Subcutaneous abdominal adipose tissue (tissue), 5 donors: ENCODE measurements at regions not wholly inside any gene's neighbourhood (a gene's known extent, or its start where the extent isn't known, plus 50 kb on each side); places are given as distances from the start of the nearest gene placed in this dataset.

ENCODE experiments used
- H3K27ac ChIP-seq: one replicate; pipeline ENCODE4 v1.7.0; 2013; ENCODE audit warnings: low read depth, mild to moderate bottlenecking, inconsistent platforms, low read length, moderate library complexity
- H3K27me3 ChIP-seq, 5 donors: one replicate each; pipeline ENCODE4 v1.7.0; 2013; ENCODE audit warnings: low read length in 5 of 5, inconsistent platforms in 1 of 5; ENCODE audit not compliant: control insufficient read depth in 5 of 5, insufficient read depth in 4 of 5
- H3K36me3 ChIP-seq, 5 donors: one replicate each; pipeline ENCODE4 v1.7.0; 2013; ENCODE audit warnings: low read length in 5 of 5; ENCODE audit not compliant: control insufficient read depth in 5 of 5, insufficient read depth in 5 of 5
- H3K4me1 ChIP-seq, 5 donors: one replicate each; pipeline ENCODE4 v1.7.0; 2013; ENCODE audit warnings: low read length in 5 of 5, mild to moderate bottlenecking in 3 of 5, moderate library complexity in 1 of 5; ENCODE audit not compliant: control insufficient read depth in 5 of 5, insufficient read depth in 5 of 5
- H3K4me3 ChIP-seq, 5 donors: one replicate each; pipeline ENCODE4 v1.7.0; 2013; ENCODE audit warnings: low read length in 5 of 5, low read depth in 1 of 5
- H3K9ac ChIP-seq, 5 donors: one replicate each; pipeline ENCODE4 v1.7.0; 2013; ENCODE audit warnings: low read length in 5 of 5, mild to moderate bottlenecking in 4 of 5, moderate library complexity in 3 of 5
- H3K9me3 ChIP-seq, 5 donors: one replicate each; pipeline ENCODE4 v1.7.0; 2013; ENCODE audit warnings: low read length in 5 of 5; ENCODE audit not compliant: control insufficient read depth in 5 of 5
- donor health status: healthy.
- donor health status: healthy.
- donor health status: healthy.
- donor health status: healthy.
- donor health status: healthy.

- Histone ChIP-seq H3K36me3 (no peaks in the 10 kb centered on the region), H3K4me3 (no peak overlapping the region), H3K9me3 (no peaks in the 10 kb centered on the region), H3K27ac (no peak overlapping the region), H3K4me1 (peaks cover 10 to 42% (median 38%) of the 10 kb centered on the region in 5 donors), H3K27me3 (no peaks in the 10 kb centered on the region), H3K9ac (no peak overlapping the region)
Measured at GRCh38 chr5:39505363-39505762, 80.6 kb upstream of the DAB2 start.

GRCh38 chr5:39503155-39503554, 78.4 kb upstream of the DAB2 start:
- Histone ChIP-seq H3K4me3 (no peak overlapping the region), H3K36me3 (no peaks in the 10 kb centered on the region), H3K4me1 (peaks cover 10 to 49% (median 42%) of the 10 kb centered on the region in 5 donors), H3K27ac (peak overlapping the region; percentile 82), H3K27me3 (no peaks in the 10 kb centered on the region), H3K9ac (no peak overlapping the region), H3K9me3 (no peaks in the 10 kb centered on the region)

DNA sequence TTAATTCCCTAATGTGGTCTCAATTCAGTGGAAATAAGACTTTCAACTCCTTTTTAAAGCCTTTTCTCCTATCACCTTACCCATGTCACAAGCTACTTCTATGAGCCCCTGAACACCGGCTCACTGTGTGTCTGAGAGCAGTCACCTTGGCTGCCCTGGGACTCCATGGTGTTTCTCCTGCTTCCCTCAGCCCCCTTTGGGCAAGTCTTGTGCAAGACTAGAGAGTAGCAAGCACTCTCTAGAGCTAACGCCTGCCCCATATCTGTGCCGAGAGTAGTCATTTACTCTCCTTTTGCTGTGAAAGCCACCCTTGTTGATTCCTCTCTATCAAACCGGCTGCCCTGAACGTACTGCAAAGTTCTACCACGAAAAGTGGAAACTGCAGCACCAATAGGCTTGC, 77.9 kb upstream of the DAB2 start:
- peak overlapping the region; percentile 82 for H3K27ac ChIP-seq
- H3K4me1 ChIP-seq: peaks cover 10 to 53% (median 45%) of the 10 kb centered on the region in 5 donors
- H3K4me3 ChIP-seq: peak overlapping the region in 1 of 5 donors; percentile 36
- H3K9me3 ChIP-seq: no peaks in the 10 kb centered on the region
- peak overlapping the region in 3 of 5 donors; percentile 23 to 57 (median 44) for H3K9ac ChIP-seq
- H3K36me3 ChIP-seq: no peaks in the 10 kb centered on the region
- H3K27me3 ChIP-seq: no peaks in the 10 kb centered on the region

- no peaks in the 10 kb centered on the region for H3K9me3 ChIP-seq
- H3K4me1 ChIP-seq: peaks cover 10 to 51% (median 38%) of the 10 kb centered on the region in 5 donors
- no peak overlapping the region for H3K4me3 ChIP-seq
- peak overlapping the region; percentile 82 for H3K27ac ChIP-seq
- no peaks in the 10 kb centered on the region for H3K36me3 ChIP-seq
- peak overlapping the region in 2 of 5 donors; percentile 57 to 59 for H3K9ac ChIP-seq
- no peaks in the 10 kb centered on the region for H3K27me3 ChIP-seq
Measured at GRCh38 chr5:39501397-39501796, 76.6 kb upstream of the DAB2 start.

DNA sequence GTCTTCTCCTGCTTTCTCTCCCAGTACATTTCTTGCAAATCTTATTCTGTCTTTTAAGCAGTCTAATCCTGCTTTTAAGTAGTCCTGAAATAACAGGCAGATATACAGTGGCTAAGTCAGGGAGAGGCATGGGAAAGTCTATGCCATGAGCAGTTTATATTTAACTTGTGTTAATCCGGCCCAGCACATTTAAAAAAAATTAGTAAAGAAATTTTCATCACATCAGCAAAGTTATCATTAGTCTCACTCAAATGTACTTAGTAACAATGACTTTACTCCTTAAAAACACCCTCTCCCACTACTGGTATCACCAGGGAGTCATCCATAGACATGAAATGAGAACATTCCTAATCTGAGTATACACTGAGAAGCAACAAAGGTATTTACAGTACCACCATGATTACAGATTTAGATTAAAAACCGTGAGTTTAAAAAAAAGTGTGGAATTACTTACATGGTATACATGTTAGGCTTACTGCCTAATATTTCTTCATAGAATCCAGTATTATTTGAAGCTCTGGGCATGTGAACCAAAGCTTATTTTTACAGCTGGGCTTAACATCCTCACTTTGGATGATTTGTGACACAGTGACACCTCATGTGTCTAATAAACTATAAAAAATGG, 75.9 kb upstream of the DAB2 start:
- Histone ChIP-seq H3K9me3 (no peaks in the 10 kb centered on the region), H3K27ac (no peak overlapping the region), H3K9ac (no peak overlapping the region), H3K36me3 (no peaks in the 10 kb centered on the region), H3K4me1 (peaks cover 10 to 47% (median 35%) of the 10 kb centered on the region in 5 donors), H3K4me3 (no peak overlapping the region), H3K27me3 (no peaks in the 10 kb centered on the region)

DNA sequence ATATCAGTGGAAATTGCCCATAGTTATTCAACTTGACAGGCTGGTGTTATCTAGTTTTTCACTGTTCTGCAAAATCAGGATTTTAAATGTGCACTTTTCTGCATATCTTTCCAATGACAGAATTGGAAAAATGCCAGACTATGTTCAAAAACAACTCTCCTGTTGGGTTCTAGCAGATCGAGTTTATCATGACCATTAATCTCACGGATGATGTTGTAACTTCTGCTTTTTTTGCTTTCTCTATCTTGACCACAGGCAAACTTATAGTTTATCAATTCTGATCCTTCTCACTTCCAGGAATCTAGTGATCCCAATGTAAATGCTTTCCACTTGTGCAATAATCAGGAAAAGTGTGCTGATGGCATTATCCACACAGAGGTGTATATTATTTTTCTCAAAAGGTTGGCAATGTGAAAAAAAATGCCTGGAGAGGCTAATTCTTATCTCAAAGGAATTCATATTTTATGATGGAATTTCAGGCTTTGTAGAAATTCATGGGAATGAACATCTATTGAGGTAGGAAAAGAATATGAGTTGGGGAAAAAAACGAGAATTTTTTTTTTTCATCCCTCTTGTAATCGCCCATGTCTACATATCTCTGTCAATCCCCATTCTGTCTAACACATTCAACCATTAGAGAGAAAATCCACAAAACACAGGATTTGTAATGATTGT, 73.6 kb upstream of the DAB2 start:
- Histone ChIP-seq H3K4me1 (peaks cover 10 to 55% (median 45%) of the 10 kb centered on the region in 5 donors), H3K27ac (no peak overlapping the region), H3K9me3 (no peaks in the 10 kb centered on the region), H3K36me3 (no peaks in the 10 kb centered on the region), H3K4me3 (no peak overlapping the region), H3K9ac (no peak overlapping the region), H3K27me3 (no peaks in the 10 kb centered on the region)

- H3K4me3 ChIP-seq: no peak overlapping the region
- no peaks in the 10 kb centered on the region for H3K9me3 ChIP-seq
- H3K4me1 ChIP-seq: peaks cover 5 to 44% (median 34%) of the 10 kb centered on the region in 5 donors
- H3K9ac ChIP-seq: no peak overlapping the region
- no peaks in the 10 kb centered on the region for H3K27me3 ChIP-seq
- H3K27ac ChIP-seq: no peak overlapping the region
- no peaks in the 10 kb centered on the region for H3K36me3 ChIP-seq
Measured at GRCh38 chr5:39497322-39497721, 72.5 kb upstream of the DAB2 start.

- Histone ChIP-seq H3K27me3 (no peaks in the 10 kb centered on the region), H3K9me3 (peaks cover 0 to 7% (median 3%) of the 10 kb centered on the region in 5 donors), H3K9ac (no peak overlapping the region), H3K36me3 (no peaks in the 10 kb centered on the region), H3K4me3 (no peak overlapping the region), H3K27ac (no peak overlapping the region), H3K4me1 (peaks cover 0 to 26% (median 19%) of the 10 kb centered on the region in 5 donors)
Measured at GRCh38 chr5:39495227-39495626, 70.4 kb upstream of the DAB2 start.

DNA sequence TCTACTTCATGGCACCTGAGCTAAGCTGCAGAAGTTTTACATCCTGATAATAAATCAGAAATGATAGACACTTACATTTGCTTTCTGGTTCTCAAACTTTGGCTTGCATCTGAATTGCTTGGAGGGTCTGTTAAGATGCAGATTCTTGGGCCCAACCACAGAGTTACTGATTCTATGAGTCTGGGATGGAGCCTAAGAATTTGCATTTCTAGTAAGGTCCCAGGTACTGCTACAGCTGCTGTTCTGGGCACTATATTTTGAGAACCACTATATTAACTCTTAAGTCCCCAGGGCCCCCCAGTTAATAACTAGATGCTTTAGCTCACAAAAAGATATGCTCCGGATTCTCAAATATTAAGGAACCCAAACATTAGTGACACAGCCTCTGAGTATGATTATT, 69.8 kb upstream of the DAB2 start:
- Histone ChIP-seq H3K4me1 (peaks cover 0 to 26% (median 18%) of the 10 kb centered on the region in 5 donors), H3K27ac (peak overlapping the region; percentile 2), H3K9ac (no peak overlapping the region)

DNA sequence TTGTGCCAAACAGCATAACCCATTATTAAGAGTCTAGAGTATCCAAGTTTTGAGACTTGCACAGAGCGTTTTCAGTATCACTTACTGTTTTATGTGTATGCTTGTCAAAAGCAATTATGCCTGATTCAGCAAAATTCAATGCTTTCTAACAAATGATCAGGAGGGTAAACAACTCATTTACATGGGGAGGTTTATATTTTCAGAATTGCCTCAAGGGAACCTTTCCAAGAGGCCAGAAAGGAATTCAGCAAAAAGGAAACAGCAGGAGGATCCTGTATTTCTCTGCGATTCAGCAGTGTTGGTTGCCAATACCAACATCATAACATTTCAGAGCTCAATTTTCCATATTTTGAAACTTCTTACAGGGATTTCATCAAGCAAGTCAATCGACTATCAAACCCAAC, 69.3 kb upstream of the DAB2 start:
- Histone ChIP-seq H3K4me3 (peak overlapping the region in 1 of 5 donors; percentile 23), H3K36me3 (no peaks in the 10 kb centered on the region), H3K9ac (no peak overlapping the region), H3K27ac (peak overlapping the region; percentile 24), H3K4me1 (peaks cover 0 to 26% (median 18%) of the 10 kb centered on the region in 5 donors), H3K27me3 (no peaks in the 10 kb centered on the region), H3K9me3 (peaks cover 3 to 8% (median 4%) of the 10 kb centered on the region in 5 donors)

More for the DNA sequence above, 69.8 kb upstream of the DAB2 start:
- H3K4me3 ChIP-seq: no peak overlapping the region
- H3K9me3 ChIP-seq: peaks cover 3 to 8% (median 4%) of the 10 kb centered on the region in 5 donors
- H3K36me3 ChIP-seq: no peaks in the 10 kb centered on the region
- H3K27me3 ChIP-seq: no peaks in the 10 kb centered on the region
